Heart right ventricle (tissue), 16 donors: ENCODE measurements at regions not wholly inside any gene's neighbourhood (a gene's known extent, or its start where the extent isn't known, plus 50 kb on each side); places are given as distances from the start of the nearest gene placed in this dataset.

Experiments
- ATAC-seq, 8 donors: fragments of 200-7000 bp; cut with Tn5 transposase; one replicate each; pipeline ENCODE4 v1.9.1; 2020; ENCODE audit warnings: mild to moderate bottlenecking in 8 of 8, moderate library complexity in 8 of 8, moderate number of reproducible peaks in 1 of 8
- DNase-seq, 2 donors: peaks; one replicate each; pipeline ENCODE4 v3.0.0-alpha.2; 2020
- H3K27ac ChIP-seq, 10 donors: fragments of 200-600 bp; sonication (generic) in 2 of 10; one replicate each; pipeline versions ENCODE4 v1.5.0 to v1.8.0; 2020 to 2022; ENCODE audit warnings: mild to moderate bottlenecking in 3 of 10
- H3K27me3 ChIP-seq, 7 donors: fragments of 200-600 bp; one replicate each; pipeline ENCODE4 v1.8.0; 2021 to 2022; ENCODE audit warnings: mild to moderate bottlenecking in 2 of 7
- H3K36me3 ChIP-seq, 9 donors: fragments of 200-600 bp; sonication (generic) in 1 of 9; one replicate each; pipeline versions ENCODE4 v1.5.0 to v1.8.0; 2020 to 2022; ENCODE audit warnings: mild to moderate bottlenecking in 2 of 9
- H3K4me1 ChIP-seq, 9 donors: fragments of 200-600 bp; sonication (generic) in 1 of 9; one replicate each; pipeline versions ENCODE4 v1.5.0 to v1.8.0; 2020 to 2022; ENCODE audit warnings: mild to moderate bottlenecking in 4 of 9
- H3K4me3 ChIP-seq, 10 donors: fragments of 200-600 bp; sonication (generic) in 2 of 10; one replicate each; pipeline versions ENCODE4 v1.5.0 to v1.8.0; 2020 to 2022; ENCODE audit warnings: mild to moderate bottlenecking in 7 of 10, moderate library complexity in 2 of 10
- H3K9me3 ChIP-seq, 11 donors: fragments of 200-600 bp in 10 of 11; sonication (generic) in 2 of 11; one replicate each; pipeline versions ENCODE4 v1.5.0 to v1.8.0; 2013 to 2022; ENCODE audit warnings: mild to moderate bottlenecking in 2 of 11, control low read depth in 1 of 11, moderate library complexity in 1 of 11
- WGBS, 2 donors: extraction: QIAGEN DNeasy Blood & Tissue Kit; methylation state at CpG; one replicate each; pipeline ENCODE4 v1.1.7; 2013; ENCODE audit warnings: inconsistent platforms in 1 of 2; 5-methylcytosine and 5-hydroxymethylcytosine counted together
- intact Hi-C, 10 donors: fragments of 100-400 bp; cut with DNase I; formaldehyde crosslinking; loops; one replicate each; pipeline versions ENCODE4 v1.11.1 to v1.14.2; 2022
- TF ChIP-seq, protein P1 (sequence below), 9 donors: fragments of 200-600 bp; sonication (generic) in 2 of 9; IDR thresholded peaks; one replicate each; pipeline versions ENCODE4 v1.5.0 to v1.8.0; 2021 to 2022; ENCODE audit warnings: antibody characterized with exemption in 9 of 9, mild to moderate bottlenecking in 5 of 9, moderate library complexity in 1 of 9
- donor health status: Arrhythmogenic right ventricular cardiomyopathy.
- donor health status: ischemic (EF 13 %, LVEDD 7.1; RV severe dilation, severe dysfunction).
- donor health status: healthy with polysubstance abuse.
- donor health status: DM: no; HTN: yes; CAD: no.
- donor health status: DM: no; HTN: no; CAD: no.
- donor health status: ischemic (EF 25% LVEDD 6.9; RV normal size, moderate dysfunction).
- donor health status: ischemic (EF 25% LVEDD 5.7; RV mildly dilated, moderate dysfunction).
- donor health status: healthy.
- donor health status: DM: yes; HTN: yes; CAD: no.
- donor health status: Ischemic cardiomyopathy.
- donor health status: ischemic (EF 35%, LVEDD 5.7; RV mildly dilated, moderate dysfunction).
- donor health status: nonischemic (EF 11% LVEDD 7.7; RV severe dilation, severe dysfunction).
- donor health status: DM: yes; HTN: yes; CAD: no.
- donor health status: PGD.
- donor health status: ischemic (EF 29% LVEDD 5.4; RV normal size, mild dysfunction).
- donor health status: nonischemic (EF 23%, LVEDD 6.1; RV moderate dilation, normal function).

- no peak for ATAC-seq
- intact Hi-C loops, result no loop called here
- WGBS, 2 donors, result 76 to 79% methylated on average over 1 of the region's 1 CpG
Measured at GRCh38 chr3:7879572-7879971, 622.1 kb upstream of the LMCD1 start.

DNA sequence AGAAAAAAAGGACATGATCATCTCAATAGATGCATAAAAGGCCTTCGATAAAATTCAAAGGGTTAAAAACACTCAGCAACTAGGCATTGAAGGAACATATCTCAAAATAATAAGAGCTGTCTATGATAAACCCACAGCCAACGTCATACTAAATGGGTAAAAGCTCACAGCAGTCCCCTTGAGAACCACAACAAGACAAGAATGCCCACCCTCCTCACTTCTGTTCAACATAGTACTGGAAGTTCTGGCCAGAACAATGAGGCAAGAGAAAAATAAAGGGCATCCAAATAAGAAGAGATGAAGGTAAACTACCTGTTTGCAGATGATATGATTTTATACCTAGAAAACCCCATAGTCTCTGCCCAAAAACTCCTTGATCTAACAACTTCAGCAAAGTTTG lies 619.7 kb upstream of the LMCD1 start:
- Histone ChIP-seq H3K27me3 (no peaks in the 10 kb centered on the region), H3K27ac (no peak overlapping the region), H3K4me3 (no peak overlapping the region), H3K36me3 (no peaks in the 10 kb centered on the region), H3K9me3 (peaks cover 0 to 16% (median 0%) of the 10 kb centered on the region in 11 donors), H3K4me1 (peaks cover 0 to 7% (median 0%) of the 10 kb centered on the region in 9 donors)
- TF ChIP-seq, protein P1, sequence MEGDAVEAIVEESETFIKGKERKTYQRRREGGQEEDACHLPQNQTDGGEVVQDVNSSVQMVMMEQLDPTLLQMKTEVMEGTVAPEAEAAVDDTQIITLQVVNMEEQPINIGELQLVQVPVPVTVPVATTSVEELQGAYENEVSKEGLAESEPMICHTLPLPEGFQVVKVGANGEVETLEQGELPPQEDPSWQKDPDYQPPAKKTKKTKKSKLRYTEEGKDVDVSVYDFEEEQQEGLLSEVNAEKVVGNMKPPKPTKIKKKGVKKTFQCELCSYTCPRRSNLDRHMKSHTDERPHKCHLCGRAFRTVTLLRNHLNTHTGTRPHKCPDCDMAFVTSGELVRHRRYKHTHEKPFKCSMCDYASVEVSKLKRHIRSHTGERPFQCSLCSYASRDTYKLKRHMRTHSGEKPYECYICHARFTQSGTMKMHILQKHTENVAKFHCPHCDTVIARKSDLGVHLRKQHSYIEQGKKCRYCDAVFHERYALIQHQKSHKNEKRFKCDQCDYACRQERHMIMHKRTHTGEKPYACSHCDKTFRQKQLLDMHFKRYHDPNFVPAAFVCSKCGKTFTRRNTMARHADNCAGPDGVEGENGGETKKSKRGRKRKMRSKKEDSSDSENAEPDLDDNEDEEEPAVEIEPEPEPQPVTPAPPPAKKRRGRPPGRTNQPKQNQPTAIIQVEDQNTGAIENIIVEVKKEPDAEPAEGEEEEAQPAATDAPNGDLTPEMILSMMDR (IDR thresholded peaks at IDR 0.05), result no peak
- WGBS, 2 donors, result 66 to 72% methylated on average over 2 of the region's 2 CpGs
- intact Hi-C loops, result no loop called here
- ATAC-seq (no peak), DNase-seq (no peak)

More at GRCh38 chr3:7879572-7879971, 622.1 kb upstream of the LMCD1 start:
- no peak for DNase-seq
- Histone ChIP-seq H3K4me1 (peaks cover 0 to 18% (median 6%) of the 10 kb centered on the region in 9 donors), H3K9me3 (peaks cover 0 to 3% (median 0%) of the 10 kb centered on the region in 11 donors), H3K27me3 (no peaks in the 10 kb centered on the region), H3K27ac (no peak overlapping the region), H3K4me3 (no peak overlapping the region), H3K36me3 (no peaks in the 10 kb centered on the region)
- TF ChIP-seq, protein P1 (IDR thresholded peaks at IDR 0.05), result no peak

DNA sequence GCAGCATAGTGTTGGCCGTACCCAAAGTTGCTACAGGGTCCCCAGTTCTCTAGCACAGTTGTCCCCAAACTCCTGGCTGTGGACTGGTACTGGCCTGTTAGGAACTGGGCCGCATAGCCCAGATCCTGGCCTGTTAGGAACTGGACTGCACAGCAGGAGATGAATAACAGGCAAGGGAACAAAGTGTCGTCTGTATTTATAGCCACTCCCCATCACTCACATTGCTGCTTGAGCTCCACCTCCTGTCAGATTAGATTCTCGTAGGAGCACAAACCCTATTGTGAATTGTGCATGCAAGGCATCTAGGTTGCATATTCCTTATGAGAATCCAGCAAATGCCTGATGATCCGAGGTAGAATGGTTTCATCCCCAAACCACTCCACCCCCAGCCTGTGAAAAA lies 604.0 kb upstream of the LMCD1 start:
- Histone ChIP-seq H3K9me3 (peaks cover 0 to 22% (median 0%) of the 10 kb centered on the region in 11 donors), H3K27me3 (no peaks in the 10 kb centered on the region), H3K4me1 (no peaks in the 10 kb centered on the region), H3K27ac (no peak overlapping the region), H3K4me3 (no peak overlapping the region), H3K36me3 (no peaks in the 10 kb centered on the region)
- intact Hi-C loops, result no loop called here
- TF ChIP-seq, protein P1 (IDR thresholded peaks at IDR 0.05), result no peak
- ATAC-seq (no peak), DNase-seq (no peak)
- 45 to 47% methylated on average over 5 of the region's 5 CpGs for WGBS, 2 donors

DNA sequence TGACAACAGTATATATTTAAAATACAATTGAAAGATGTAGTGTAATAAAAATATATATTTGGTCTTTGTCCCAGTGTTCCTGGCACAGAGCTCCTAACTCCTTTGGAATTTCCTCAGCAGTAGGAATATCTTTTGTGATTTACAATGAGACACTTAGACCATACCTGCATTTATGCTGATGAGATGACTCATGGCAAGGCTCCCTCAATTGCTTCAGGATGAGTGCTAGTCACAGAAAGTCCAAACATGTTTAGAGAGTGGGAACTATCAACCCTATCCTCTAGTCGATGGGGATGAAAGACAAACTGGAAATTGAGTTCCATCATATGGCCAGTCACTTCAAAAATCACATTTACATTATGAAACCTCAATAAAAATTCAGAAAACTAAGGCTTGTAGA lies 588.3 kb upstream of the LMCD1 start:
- no peaks in the 10 kb centered on the region for H3K36me3 ChIP-seq
- H3K4me3 ChIP-seq, result no peak overlapping the region
- peaks cover 0 to 9% (median 0%) of the 10 kb centered on the region in 11 donors for H3K9me3 ChIP-seq
- H3K27ac ChIP-seq, result no peak overlapping the region
- TF ChIP-seq, protein P1 (IDR thresholded peaks at IDR 0.05), result no peak
- 77 to 79% methylated on average over 1 of the region's 1 CpG for WGBS, 2 donors
- H3K4me1 ChIP-seq, result no peaks in the 10 kb centered on the region
- ATAC-seq (no peak), DNase-seq (no peak)
- H3K27me3 ChIP-seq, result no peaks in the 10 kb centered on the region
- intact Hi-C loops, result no loop called here
